Progenitor cell of endocrine pancreas (in vitro differentiated cells): ENCODE measurements at regions not wholly inside any gene's neighbourhood (a gene's known extent, or its start where the extent isn't known, plus 50 kb on each side); places are given as distances from the start of the nearest gene placed in this dataset.

ENCODE experiments used
- DNase-seq: peaks from one replicate; pipeline ENCODE4 v3.0.0; 2021; ENCODE audit warnings: low spot score; ENCODE audit not compliant: unreplicated experiment
- H3K27ac Mint-ChIP-seq: 2 replicates; pipeline ENCODE4 v1.8.0; 2021; ENCODE audit warnings: mild to moderate bottlenecking, moderate library complexity, mixed read lengths
- H3K27me3 Mint-ChIP-seq: 2 replicates; pipeline ENCODE4 v1.8.0; 2021; ENCODE audit warnings: mixed read lengths
- H3K36me3 Mint-ChIP-seq: 2 replicates; pipeline ENCODE4 v1.8.0; 2022; ENCODE audit warnings: mixed read lengths; ENCODE audit not compliant: insufficient read depth
- H3K4me1 Mint-ChIP-seq: 2 replicates; pipeline ENCODE4 v1.8.0; 2021; ENCODE audit warnings: low read depth, mixed read lengths
- H3K4me3 Mint-ChIP-seq: 2 replicates; pipeline ENCODE4 v1.8.0; 2021; ENCODE audit warnings: low read depth, mild to moderate bottlenecking, moderate library complexity, mixed read lengths
- H3K9me3 Mint-ChIP-seq: 2 replicates; pipeline ENCODE4 v1.8.0; 2021; ENCODE audit warnings: low read depth, mixed read lengths
- CTCF ChIP-seq: fragments of 200-600 bp; sonication (generic); IDR thresholded peaks from one replicate; pipeline ENCODE4 v1.5.0; 2021; ENCODE audit warnings: antibody characterized with exemption, mild to moderate bottlenecking; ENCODE audit not compliant: unreplicated experiment

DNA sequence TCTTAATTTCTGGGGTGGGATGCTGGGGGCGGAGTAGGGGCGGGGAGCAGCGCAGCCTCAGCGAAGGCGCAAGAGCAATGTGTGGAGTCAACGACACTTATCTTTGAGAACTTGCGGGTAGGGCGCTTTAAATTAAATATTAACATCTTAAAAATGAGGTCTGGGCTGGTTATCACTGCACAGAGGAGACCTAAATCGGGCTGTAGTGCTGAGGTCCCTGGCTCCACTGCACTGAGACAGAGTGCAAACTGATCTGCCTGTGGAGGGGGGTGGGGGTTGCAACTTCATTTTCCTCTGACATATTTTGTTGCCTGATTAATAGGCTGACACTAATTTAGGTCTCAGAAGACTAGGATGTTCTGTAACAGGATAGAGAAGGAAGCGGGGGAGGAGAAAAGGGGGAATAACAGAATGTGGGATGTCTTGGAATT lies 253.0 kb upstream of the FANCL start:
- TF ChIP-seq CTCF: no peak
- H3K9me3 Mint-ChIP-seq: no peaks in the 10 kb centered on the region
- no peak for DNase-seq
- H3K27ac Mint-ChIP-seq: no peak overlapping the region
- H3K27me3 Mint-ChIP-seq: no peaks in the 10 kb centered on the region
- peaks cover 10% of the 10 kb centered on the region for H3K4me1 Mint-ChIP-seq
- no peaks in the 10 kb centered on the region for H3K36me3 Mint-ChIP-seq
- no peak overlapping the region for H3K4me3 Mint-ChIP-seq

GRCh38 chr2:58484629-58485028 lies 243.5 kb upstream of the FANCL start:
- Mint-ChIP-seq H3K4me3 (no peak overlapping the region), H3K36me3 (peaks cover 8% of the 10 kb centered on the region), H3K9me3 (peaks cover 14% of the 10 kb centered on the region), H3K27me3 (no peaks in the 10 kb centered on the region), H3K27ac (no peak overlapping the region), H3K4me1 (no peaks in the 10 kb centered on the region)
- no peak for TF ChIP-seq CTCF
- DNase-seq: no peak

DNA sequence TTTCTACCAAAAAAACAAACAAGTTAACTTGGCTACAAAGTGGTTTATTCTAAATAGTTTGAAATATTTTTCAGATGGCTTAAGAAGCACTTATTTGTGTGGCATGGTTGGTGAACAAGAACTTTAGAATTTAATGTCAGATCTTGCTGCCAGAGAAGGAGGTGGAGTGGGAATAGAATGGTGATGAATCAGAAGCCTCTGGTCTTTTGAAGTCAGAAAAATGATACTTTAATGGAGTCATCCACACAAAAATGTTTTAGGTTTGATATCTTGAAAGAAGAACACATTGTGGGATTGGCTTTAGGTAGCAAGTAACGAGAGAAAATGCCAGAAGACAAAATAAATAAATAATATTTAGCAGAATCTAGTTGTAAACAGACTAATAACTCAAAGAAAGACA lies 243.1 kb upstream of the FANCL start:
- Mint-ChIP-seq H3K27ac (no peak overlapping the region), H3K4me3 (no peak overlapping the region), H3K4me1 (peaks cover 2% of the 10 kb centered on the region), H3K27me3 (no peaks in the 10 kb centered on the region), H3K9me3 (peaks cover 14% of the 10 kb centered on the region), H3K36me3 (peaks cover 8% of the 10 kb centered on the region)
- no peak for TF ChIP-seq CTCF
- no peak for DNase-seq

DNA sequence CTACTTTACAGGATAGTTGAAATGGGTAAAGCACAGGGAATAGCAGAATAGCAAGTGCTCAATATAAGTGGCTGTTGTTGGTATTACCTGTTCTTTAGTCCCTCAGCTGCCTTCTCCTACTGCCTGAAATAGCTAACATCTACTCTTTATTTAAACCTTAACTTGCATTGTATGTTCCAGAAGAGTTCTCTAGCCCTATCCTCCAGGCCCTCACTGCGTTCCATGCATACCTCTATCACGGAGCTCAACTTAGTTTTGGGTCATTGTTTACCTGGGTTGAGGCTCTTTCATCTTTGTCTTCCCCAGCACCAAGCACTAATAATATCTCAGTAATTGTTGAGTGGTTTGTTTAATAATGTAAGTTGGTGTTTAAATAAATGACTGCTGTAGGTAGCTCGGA lies 242.2 kb upstream of the FANCL start:
- H3K27ac Mint-ChIP-seq: no peak overlapping the region
- TF ChIP-seq CTCF: no peak
- peaks cover 14% of the 10 kb centered on the region for H3K9me3 Mint-ChIP-seq
- DNase-seq: no peak
- H3K27me3 Mint-ChIP-seq: no peaks in the 10 kb centered on the region
- peaks cover 2% of the 10 kb centered on the region for H3K4me1 Mint-ChIP-seq
- H3K4me3 Mint-ChIP-seq: no peak overlapping the region
- peaks cover 8% of the 10 kb centered on the region for H3K36me3 Mint-ChIP-seq

DNA sequence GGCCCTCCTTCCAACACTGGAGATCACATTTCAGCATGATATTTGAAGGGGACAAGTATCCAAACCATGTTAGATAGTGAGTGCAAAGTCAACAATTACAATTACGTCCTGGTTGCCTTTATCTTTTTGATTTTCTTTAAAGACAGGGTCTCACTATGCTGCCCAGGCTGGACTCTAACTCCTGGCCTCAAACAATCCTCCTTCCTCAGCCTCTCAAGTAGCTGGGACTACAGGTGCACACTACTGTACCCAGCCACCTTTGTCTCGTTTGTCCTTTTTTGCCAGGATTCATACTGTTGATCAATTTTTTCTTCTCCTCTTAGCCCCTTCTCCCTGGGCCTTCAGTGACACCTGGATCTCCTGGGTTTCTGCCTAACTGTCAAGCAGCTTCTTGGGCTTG lies 240.5 kb upstream of the FANCL start:
- peaks cover 5% of the 10 kb centered on the region for H3K9me3 Mint-ChIP-seq
- peaks cover 4% of the 10 kb centered on the region for H3K36me3 Mint-ChIP-seq
- DNase-seq: no peak
- no peak for TF ChIP-seq CTCF
- peaks cover 4% of the 10 kb centered on the region for H3K4me1 Mint-ChIP-seq
- no peaks in the 10 kb centered on the region for H3K27me3 Mint-ChIP-seq
- H3K4me3 Mint-ChIP-seq: no peak overlapping the region
- no peak overlapping the region for H3K27ac Mint-ChIP-seq

DNA sequence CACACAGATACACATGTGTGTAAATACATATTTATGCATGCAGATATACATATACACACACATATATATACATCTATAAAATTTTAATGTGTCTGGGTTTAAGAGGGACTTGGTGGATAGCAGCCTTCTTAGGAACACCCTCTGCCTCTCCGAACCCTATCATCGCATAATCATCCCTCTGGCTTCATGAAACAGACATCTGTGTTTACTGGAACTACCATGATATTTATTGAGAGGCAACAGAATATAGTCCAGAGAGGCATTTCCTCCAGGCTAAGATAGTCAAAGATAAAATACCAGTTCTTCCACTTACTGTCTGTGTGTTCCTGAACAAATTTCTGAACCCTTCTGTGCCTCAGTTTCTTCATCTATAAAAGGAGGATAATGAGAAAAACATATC lies 239.0 kb upstream of the FANCL start:
- DNase-seq: no peak
- Mint-ChIP-seq H3K36me3 (no peaks in the 10 kb centered on the region), H3K9me3 (no peaks in the 10 kb centered on the region), H3K4me3 (no peak overlapping the region), H3K4me1 (peaks cover 16% of the 10 kb centered on the region), H3K27ac (no peak overlapping the region), H3K27me3 (no peaks in the 10 kb centered on the region)
- TF ChIP-seq CTCF: no peak
